Brain microvascular endothelial cell (primary cell): ENCODE measurements at regions not wholly inside any gene's neighbourhood (a gene's known extent, or its start where the extent isn't known, plus 50 kb on each side); places are given as distances from the start of the nearest gene placed in this dataset.

Source experiments
- DNase-seq: peaks from one replicate; pipeline ENCODE4 v3.0.0-alpha.2; 2020
- H3K27ac ChIP-seq: fragments of 250-450 bp; sonication (Bioruptor Pico); 2 replicates; pipeline ENCODE4 v1.5.1; 2020; ENCODE audit warnings: mild to moderate bottlenecking, moderate library complexity
- H3K27me3 ChIP-seq: fragments of 250-450 bp; sonication (Bioruptor Pico); replicated peaks from 2 replicates; pipeline ENCODE4 v1.5.1; 2020; ENCODE audit warnings: mild to moderate bottlenecking
- H3K36me3 ChIP-seq: fragments of 250-450 bp; sonication (Bioruptor Pico); replicated peaks from 2 replicates; pipeline ENCODE4 v1.5.1; 2020; ENCODE audit warnings: mild to moderate bottlenecking
- H3K4me3 ChIP-seq: 2 replicates; pipeline ENCODE4 v1.5.1; 2011; ENCODE audit warnings: low read depth, mild to moderate bottlenecking, control low read depth, low read length, moderate library complexity
- CTCF ChIP-seq: IDR thresholded peaks from 2 replicates; pipeline ENCODE4 v1.5.1; 2011; ENCODE audit warnings: low read depth, mild to moderate bottlenecking, moderate library complexity, low read length, control low read depth, inconsistent platforms; ENCODE audit errors: missing control alignments
- in situ Hi-C: cut with HindIII; loops from 2 replicates; pipeline ENCODE4 v1.10.0; 2017; ENCODE audit warnings: low sequenced_read_pairs, low pct_ligation_motif_present

GRCh38 chr4:31088600-31089230, 368.5 kb downstream of the PCDH7 start:
- H3K27ac ChIP-seq = no peak overlapping the region
- peak; percentile 67 for DNase-seq
- in situ Hi-C loops = no loop called here

GRCh38 chr4:31089815-31090214, 369.6 kb downstream of the PCDH7 start:
- DNase-seq = peak; percentile 40
- Histone ChIP-seq H3K4me3 (no peak overlapping the region), H3K27ac (no peak overlapping the region), H3K36me3 (no peaks in the 10 kb centered on the region), H3K27me3 (no peaks in the 10 kb centered on the region)
- in situ Hi-C loops = no loop called here
- TF ChIP-seq CTCF = no peak

More at GRCh38 chr4:31088600-31089230, 368.5 kb downstream of the PCDH7 start:
- no peak for TF ChIP-seq CTCF
- Histone ChIP-seq H3K4me3 (no peak overlapping the region), H3K36me3 (no peaks in the 10 kb centered on the region), H3K27me3 (no peaks in the 10 kb centered on the region)

- no peak for TF ChIP-seq CTCF
- in situ Hi-C loops = no loop called here
- no peaks in the 10 kb centered on the region for H3K36me3 ChIP-seq
- no peaks in the 10 kb centered on the region for H3K27me3 ChIP-seq
- no peak for DNase-seq
- H3K27ac ChIP-seq = no peak overlapping the region
- no peak overlapping the region for H3K4me3 ChIP-seq
These were observed 374.3 kb downstream of the PCDH7 start for GRCh38 chr4:31094474-31094873.

GRCh38 chr4:31097999-31098398, 377.8 kb downstream of the PCDH7 start:
- no peak overlapping the region for H3K4me3 ChIP-seq
- in situ Hi-C loops = no loop called here
- no peaks in the 10 kb centered on the region for H3K36me3 ChIP-seq
- no peaks in the 10 kb centered on the region for H3K27me3 ChIP-seq
- no peak overlapping the region for H3K27ac ChIP-seq
- no peak for TF ChIP-seq CTCF
- DNase-seq = no peak

- in situ Hi-C loops = no loop called here
- no peak for TF ChIP-seq CTCF
- no peak for DNase-seq
- Histone ChIP-seq H3K4me3 (no peak overlapping the region), H3K36me3 (no peaks in the 10 kb centered on the region), H3K27ac (no peak overlapping the region), H3K27me3 (no peaks in the 10 kb centered on the region)
These were observed 380.4 kb downstream of the PCDH7 start for GRCh38 chr4:31100536-31100935.

- TF ChIP-seq CTCF = no peak
- no peak overlapping the region for H3K27ac ChIP-seq
- DNase-seq = no peak
- no peaks in the 10 kb centered on the region for H3K27me3 ChIP-seq
- in situ Hi-C loops = no loop called here
- no peaks in the 10 kb centered on the region for H3K36me3 ChIP-seq
- H3K4me3 ChIP-seq = no peak overlapping the region
These were observed 383.9 kb downstream of the PCDH7 start for GRCh38 chr4:31104043-31104442.
